AG09309 (cell line): ENCODE measurements at regions not wholly inside any gene's neighbourhood (a gene's known extent, or its start where the extent isn't known, plus 50 kb on each side); places are given as distances from the start of the nearest gene placed in this dataset.

Experiments
- DNase-seq: peaks from one replicate; pipeline ENCODE4 v3.0.0-alpha.2; 2010; ENCODE audit warnings: low read depth
- H3K4me3 ChIP-seq: 2 replicates; pipeline ENCODE4 v1.5.1; 2011; ENCODE audit warnings: mild to moderate bottlenecking, low read depth, low read length, moderate library complexity; ENCODE audit not compliant: control insufficient read depth
- CTCF ChIP-seq: IDR thresholded peaks from 2 replicates; pipeline ENCODE4 v1.5.1; 2011; ENCODE audit warnings: mild to moderate bottlenecking, low read depth, low read length, inconsistent platforms; ENCODE audit not compliant: insufficient read depth, control insufficient read depth; ENCODE audit errors: missing control alignments

GRCh38 chr7:47678641-47679380, 96.9 kb upstream of the TNS3 start:
- H3K4me3 ChIP-seq = no peak overlapping the region
- no peak for DNase-seq
- no peak for TF ChIP-seq CTCF

GRCh38 chr7:47677664-47678063, 95.8 kb upstream of the TNS3 start:
- H3K4me3 ChIP-seq = no peak overlapping the region
- DNase-seq = no peak
- no peak for TF ChIP-seq CTCF

- no peak for DNase-seq
- H3K4me3 ChIP-seq = no peak overlapping the region
- TF ChIP-seq CTCF = no peak
Observed at GRCh38 chr7:47677093-47677492, 95.2 kb upstream of the TNS3 start.

GRCh38 chr7:47672977-47673381, 91.1 kb upstream of the TNS3 start:
- no peak overlapping the region for H3K4me3 ChIP-seq
- TF ChIP-seq CTCF = no peak
- DNase-seq = no peak

GRCh38 chr7:47672271-47672791, 90.4 kb upstream of the TNS3 start:
- no peak overlapping the region for H3K4me3 ChIP-seq
- no peak for TF ChIP-seq CTCF

GRCh38 chr7:47671358-47671757, 89.4 kb upstream of the TNS3 start:
- no peak for DNase-seq
- H3K4me3 ChIP-seq = no peak overlapping the region
- no peak for TF ChIP-seq CTCF

More at GRCh38 chr7:47672271-47672791, 90.4 kb upstream of the TNS3 start:
- DNase-seq = no peak
